ENCODE measurements at regions not wholly inside any gene's neighbourhood (a gene's known extent, or its start where the extent isn't known, plus 50 kb on each side); places are given as distances from the start of the nearest gene placed in this dataset.
"Not testable (repeated sequence)": the region's sequence is repeated elsewhere in the genome, so short reads cannot be mapped to it uniquely, and the experiment has no call there.

GRCh38 chr2:19644763-19645162 is 257.0 kb downstream of the TTC32 start:
- no peak for DNase-seq

GRCh38 chr2:19643117-19643518 is 258.7 kb downstream of the TTC32 start:
- no peak for DNase-seq

- DNase-seq: no peak
Measured at GRCh38 chr2:19642501-19642900, 259.3 kb downstream of the TTC32 start.

- no peak for DNase-seq
Measured at GRCh38 chr2:19635951-19636510, 265.8 kb downstream of the TTC32 start.

- no peak for DNase-seq
Measured at GRCh38 chr2:19632403-19632991, 269.3 kb downstream of the TTC32 start.

GRCh38 chr2:19631871-19632270 is 269.9 kb downstream of the TTC32 start:
- DNase-seq: no peak

- no peak for DNase-seq
Measured at GRCh38 chr2:19630921-19631320, 270.9 kb downstream of the TTC32 start.

- no peak for DNase-seq
Measured at GRCh38 chr2:19627359-19627758, 268.9 kb upstream of the OSR1 start.

GRCh38 chr2:19623488-19623887 is 265.1 kb upstream of the OSR1 start:
- no peak for DNase-seq

- DNase-seq: no peak
Measured at GRCh38 chr2:19617257-19617848, 258.9 kb upstream of the OSR1 start.

GRCh38 chr2:19615402-19615801 is 257.0 kb upstream of the OSR1 start:
- not testable (repeated sequence) for DNase-seq

GRCh38 chr2:19614066-19614465 is 255.6 kb upstream of the OSR1 start:
- no peak for DNase-seq

GRCh38 chr2:19611491-19612332 is 253.3 kb upstream of the OSR1 start:
- no peak for DNase-seq

- no peak for DNase-seq
Measured at GRCh38 chr2:19609266-19609665, 250.8 kb upstream of the OSR1 start.

- DNase-seq: no peak
Measured at GRCh38 chr2:19607931-19608771, 249.7 kb upstream of the OSR1 start.

GRCh38 chr2:19607400-19607799 is 249.0 kb upstream of the OSR1 start:
- no peak for DNase-seq

GRCh38 chr2:19600982-19601381 is 242.6 kb upstream of the OSR1 start:
- DNase-seq: no peak

GRCh38 chr2:19600506-19600905 is 242.1 kb upstream of the OSR1 start:
- no peak for DNase-seq

GRCh38 chr2:19598971-19599370 is 240.5 kb upstream of the OSR1 start:
- DNase-seq: no peak

- DNase-seq: no peak
Measured at GRCh38 chr2:19592197-19592596, 233.8 kb upstream of the OSR1 start.

GRCh38 chr2:19589791-19590190 is 231.4 kb upstream of the OSR1 start:
- no peak for DNase-seq

GRCh38 chr2:19580830-19581229 is 222.4 kb upstream of the OSR1 start:
- no peak for DNase-seq

GRCh38 chr2:19580264-19580663 is 221.8 kb upstream of the OSR1 start:
- DNase-seq: no peak

Data from cerebellar nuclear complex (tissue), 1 donor.